Gastrocnemius medialis (tissue), 4 donors: ENCODE measurements at regions not wholly inside any gene's neighbourhood (a gene's known extent, or its start where the extent isn't known, plus 50 kb on each side); places are given as distances from the start of the nearest gene placed in this dataset.
"Not testable (repeated sequence)": the region's sequence is repeated elsewhere in the genome, so short reads cannot be mapped to it uniquely, and the experiment has no call there.

Experiments used
- ATAC-seq, 2 donors: fragments of 150-250 bp; one replicate each; pipeline ENCODE4 v1.9.1; 2016
- DNase-seq, 2 donors: peaks; one replicate each; pipeline ENCODE4 v3.0.0-alpha.2; 2019
- H3K27ac ChIP-seq, 4 donors: fragments of 200-600 bp; sonication (generic); 1 replicate in 1 of 4; 2 replicates in 3 of 4; pipeline ENCODE4 v1.5.1; 2016 to 2018; ENCODE audit warnings: mild to moderate bottlenecking in 2 of 4, moderate library complexity in 1 of 4
- H3K27me3 ChIP-seq, 3 donors: fragments of 200-600 bp; sonication (generic) in 2 of 3; 1 replicate in 1 of 3; 2 replicates in 2 of 3; pipeline versions ENCODE4 v1.5.1 to v1.6.0; 2016 to 2019; ENCODE audit warnings: mild to moderate bottlenecking in 1 of 3, moderate library complexity in 1 of 3
- H3K36me3 ChIP-seq, 2 donors: fragments of 200-600 bp; sonication (generic) in 1 of 2; one replicate each; pipeline ENCODE4 v1.5.1; 2017 to 2018
- H3K4me1 ChIP-seq, 2 donors: fragments of 200-600 bp; sonication (generic) in 1 of 2; one replicate each; pipeline ENCODE4 v1.5.1; 2016 to 2017; ENCODE audit warnings: mild to moderate bottlenecking in 2 of 2
- H3K4me3 ChIP-seq, 4 donors: fragments of 200-600 bp; sonication (generic) in 3 of 4; 1 replicate in 1 of 4; 2 replicates in 3 of 4; pipeline ENCODE4 v1.5.1; 2016 to 2019; ENCODE audit warnings: mild to moderate bottlenecking in 2 of 4
- H3K9me3 ChIP-seq, 3 donors: fragments of 200-600 bp; sonication (generic) in 2 of 3; 1 replicate in 1 of 3; 2 replicates in 2 of 3; pipeline ENCODE4 v1.5.1; 2016 to 2019
- CTCF ChIP-seq, 5 experiments: fragments of 450-650 bp in 3 of 5; fragments of 200-600 bp in 2 of 5; sonication (generic) in 2 of 5; IDR thresholded peaks in 4 of 5; conservative IDR thresholded peaks in 1 of 5; 1 replicate in 4 of 5; 2 replicates in 1 of 5; pipeline ENCODE4 v1.5.1; 2016 to 2019; ENCODE audit warnings: antibody characterized with exemption in 5 of 5, mild to moderate bottlenecking in 3 of 5, moderate library complexity in 3 of 5
- POLR2A ChIP-seq, 2 donors: fragments of 450-650 bp; IDR thresholded peaks; one replicate each; pipeline ENCODE4 v1.6.1; 2017; ENCODE audit warnings: antibody characterized with exemption in 2 of 2, mild to moderate bottlenecking in 2 of 2, moderate library complexity in 2 of 2
- in situ Hi-C, 4 donors: fragments of 200-750 bp; cut with MboI; loops; one replicate each; pipeline versions ENCODE4 v1.15.0 to v1.8.0; 2017; ENCODE audit warnings: low sequenced_read_pairs in 4 of 4
- intact Hi-C: fragments of 100-400 bp; cut with DNase I; formaldehyde crosslinking; loops from one replicate; pipeline ENCODE4 v1.15.1; 2023; ENCODE audit warnings: low total_unique reads

GRCh38 chr2:88396209-88396608 lies 56.3 kb downstream of the FOXI3 start:
- no peak for ATAC-seq
- H3K27me3 ChIP-seq = no peaks in the 10 kb centered on the region
- H3K27ac ChIP-seq = no peak overlapping the region
- no peak for TF ChIP-seq CTCF (IDR thresholded peaks at IDR 0.05 in 4 of 5, conservative IDR thresholded peaks at IDR 0.05 in 1 of 5)
- no peaks in the 10 kb centered on the region for H3K4me1 ChIP-seq
- H3K36me3 ChIP-seq = no peaks in the 10 kb centered on the region
- no peaks in the 10 kb centered on the region for H3K9me3 ChIP-seq
- no peak for DNase-seq
- intact Hi-C loops (no loop called here), in situ Hi-C loops (no loop called here)
- H3K4me3 ChIP-seq = no peak overlapping the region

- no peak for ATAC-seq
- in situ Hi-C loops = no loop called here
- TF ChIP-seq CTCF (IDR thresholded peaks at IDR 0.05 in 4 of 5, conservative IDR thresholded peaks at IDR 0.05 in 1 of 5) = no peak
- no peak for TF ChIP-seq POLR2A (IDR thresholded peaks at IDR 0.05)
These were observed 74.9 kb downstream of the FOXI3 start for GRCh38 chr2:88377641-88377991.

GRCh38 chr2:88372042-88372441 lies 80.5 kb downstream of the FOXI3 start:
- no peak for TF ChIP-seq CTCF (IDR thresholded peaks at IDR 0.05 in 4 of 5, conservative IDR thresholded peaks at IDR 0.05 in 1 of 5)
- Histone ChIP-seq H3K4me3 (no peak overlapping the region), H3K27me3 (no peaks in the 10 kb centered on the region), H3K27ac (no peak overlapping the region), H3K36me3 (no peaks in the 10 kb centered on the region), H3K4me1 (no peaks in the 10 kb centered on the region), H3K9me3 (no peaks in the 10 kb centered on the region)
- intact Hi-C loops (no loop called here), in situ Hi-C loops (no loop called here)
- ATAC-seq = no peak
- no peak for DNase-seq

More at GRCh38 chr2:88377641-88377991, 74.9 kb downstream of the FOXI3 start:
- Histone ChIP-seq H3K27ac (no peak overlapping the region), H3K27me3 (no peaks in the 10 kb centered on the region), H3K9me3 (no peaks in the 10 kb centered on the region), H3K36me3 (no peaks in the 10 kb centered on the region), H3K4me3 (no peak overlapping the region), H3K4me1 (no peaks in the 10 kb centered on the region)
- DNase-seq = no peak
- intact Hi-C loops = no loop called here

- H3K27me3 ChIP-seq, intact Hi-C loops, in situ Hi-C loops, ATAC-seq, H3K4me1 ChIP-seq, H3K36me3 ChIP-seq, DNase-seq, H3K27ac ChIP-seq, H3K9me3 ChIP-seq, H3K4me3 ChIP-seq: not testable (repeated sequence)
These were observed 87.1 kb downstream of the FOXI3 start for GRCh38 chr2:88365408-88365807.

GRCh38 chr2:88355486-88355885 lies 97.0 kb downstream of the FOXI3 start:
- ATAC-seq (no peak), DNase-seq (no peak)
- Histone ChIP-seq H3K9me3 (no peaks in the 10 kb centered on the region), H3K27ac (no peak overlapping the region), H3K4me1 (no peaks in the 10 kb centered on the region), H3K27me3 (peaks cover 6 to 8% (median 7%) of the 10 kb centered on the region in 3 donors), H3K4me3 (no peak overlapping the region), H3K36me3 (no peaks in the 10 kb centered on the region)
- TF ChIP-seq POLR2A (IDR thresholded peaks at IDR 0.05) (no peak), CTCF (IDR thresholded peaks at IDR 0.05 in 4 of 5, conservative IDR thresholded peaks at IDR 0.05 in 1 of 5) (no peak)
- intact Hi-C loops = no loop called here
- in situ Hi-C loops = no loop called here
